Myocyte (in vitro differentiated cells): ENCODE measurements at regions not wholly inside any gene's neighbourhood (a gene's known extent, or its start where the extent isn't known, plus 50 kb on each side); places are given as distances from the start of the nearest gene placed in this dataset.
"Not testable (repeated sequence)": the region's sequence is repeated elsewhere in the genome, so short reads cannot be mapped to it uniquely, and the experiment has no call there.

Experiments
- DNase-seq: peaks from one replicate; pipeline ENCODE4 v3.0.0-alpha.2; 2012; ENCODE audit warnings: low read depth

DNA sequence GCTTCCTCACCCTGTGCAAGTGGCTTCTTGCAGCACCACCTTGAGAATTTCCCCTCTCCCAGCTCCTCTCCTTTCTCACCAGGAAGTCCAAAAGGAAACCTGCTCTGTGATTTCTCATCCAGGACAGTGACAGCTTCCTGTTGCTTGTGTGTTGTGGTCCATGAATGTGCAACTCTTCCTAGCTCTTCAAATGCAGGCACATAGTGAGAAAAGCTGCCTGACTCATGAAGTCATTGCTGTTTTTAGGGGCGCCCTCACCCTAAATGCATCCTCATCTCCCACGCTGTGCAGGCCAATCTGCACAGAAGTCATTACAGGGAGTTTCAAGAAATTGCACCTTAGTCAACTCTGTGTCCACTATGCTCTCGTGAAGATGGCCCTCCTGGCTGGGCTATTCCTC is 112.9 kb upstream of the IGLL5 start:
- DNase-seq: not testable (repeated sequence)

- no peak for DNase-seq
Measured at GRCh38 chr22:22776121-22776520, 111.5 kb upstream of the IGLL5 start.

GRCh38 chr22:22779213-22779612 is 108.4 kb upstream of the IGLL5 start:
- no peak for DNase-seq

DNA sequence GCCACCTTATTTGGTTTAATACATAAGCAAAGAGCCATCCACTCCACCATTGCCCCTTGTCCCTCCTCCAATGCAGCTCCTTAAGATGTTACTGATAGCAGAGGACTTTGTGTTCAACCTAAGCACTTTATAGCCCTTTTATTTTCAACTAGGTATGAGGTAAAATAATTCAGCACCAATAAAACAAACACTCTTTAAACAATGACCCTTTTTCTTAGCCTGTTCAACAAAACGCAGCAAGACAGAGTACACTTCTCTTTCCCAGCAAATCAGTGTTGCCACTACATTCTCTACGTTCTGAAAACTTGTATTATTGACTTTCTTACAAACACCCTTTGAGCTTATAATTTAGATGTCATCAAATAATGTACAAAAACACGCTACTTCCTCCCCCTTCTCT is 104.0 kb upstream of the IGLL5 start:
- DNase-seq: no peak

DNA sequence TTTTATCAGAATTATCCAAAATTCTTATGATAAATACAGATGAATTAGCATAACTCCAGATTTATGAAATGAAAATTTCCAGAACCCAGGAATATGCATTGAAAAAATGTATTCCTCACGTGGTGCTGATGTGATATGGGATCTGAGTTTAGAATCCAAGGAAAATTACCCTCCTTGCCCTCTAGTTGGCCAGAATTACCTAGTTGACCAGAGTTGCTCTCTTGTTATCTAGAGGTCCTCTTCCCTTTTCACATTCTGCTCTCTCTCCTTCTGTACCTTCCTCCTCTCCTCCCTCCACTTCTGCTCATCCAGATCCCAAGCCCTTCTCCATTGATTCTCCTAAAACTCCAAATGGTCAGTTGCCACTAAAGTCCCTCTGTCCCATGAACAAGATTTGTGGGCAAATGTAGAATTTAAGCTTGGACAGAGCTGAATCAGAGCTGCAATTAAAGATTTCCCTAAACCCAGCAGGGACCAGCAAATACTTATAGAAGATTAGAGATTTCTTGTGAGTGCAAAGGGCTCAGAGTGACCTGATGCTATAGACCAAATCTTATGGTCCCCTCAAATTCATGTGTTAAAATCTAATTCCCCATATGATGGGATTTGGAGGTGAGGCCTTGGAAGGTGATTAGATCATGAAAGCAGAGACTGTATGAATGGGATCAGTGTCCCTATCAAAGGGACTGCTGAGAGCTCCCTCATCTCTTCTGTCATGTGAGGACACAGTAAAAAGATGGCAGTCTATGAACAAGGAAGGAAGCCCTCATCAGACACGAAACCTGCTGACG is 103.2 kb upstream of the IGLL5 start:
- DNase-seq: no peak

GRCh38 chr22:22785316-22786065 is 102.1 kb upstream of the IGLL5 start:
- DNase-seq: no peak

DNA sequence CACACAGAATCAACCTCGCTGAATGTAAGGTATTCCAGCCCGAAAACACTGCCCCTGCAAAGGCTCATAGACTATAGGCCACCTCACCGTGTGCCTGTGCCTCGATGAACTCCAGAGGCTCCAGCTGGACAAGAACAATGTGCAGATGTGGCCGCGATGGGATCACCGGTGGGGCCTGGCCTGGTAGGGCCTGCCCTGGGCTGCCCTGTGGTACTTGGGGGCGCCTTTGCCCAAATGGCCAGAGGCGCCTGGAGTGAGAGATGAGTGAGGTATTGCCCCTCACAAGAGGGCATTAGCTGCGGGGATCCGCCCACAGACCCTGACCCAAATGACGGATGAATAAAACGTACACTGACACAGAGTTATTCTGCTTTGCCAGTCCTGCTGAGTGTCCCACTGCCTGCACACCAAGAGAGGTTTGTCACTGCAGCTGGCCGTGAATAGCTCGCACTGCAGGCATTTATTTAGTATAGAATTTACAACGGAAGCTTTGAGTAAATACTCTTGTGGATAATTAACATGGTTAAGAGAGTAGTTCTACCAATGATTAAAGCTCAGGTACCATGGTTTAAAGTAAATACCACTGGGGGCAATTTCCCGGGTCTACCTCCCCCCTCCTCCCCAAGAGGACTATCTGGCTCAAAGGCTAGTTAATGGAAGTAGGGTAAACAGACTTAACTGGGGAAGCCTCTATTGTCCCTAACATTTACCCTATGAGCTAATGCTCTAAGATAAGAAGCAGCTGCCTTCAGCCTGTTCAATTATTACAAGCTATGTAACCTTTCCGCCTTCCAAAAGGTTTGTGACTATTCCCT is 101.1 kb upstream of the IGLL5 start:
- DNase-seq: no peak

DNA sequence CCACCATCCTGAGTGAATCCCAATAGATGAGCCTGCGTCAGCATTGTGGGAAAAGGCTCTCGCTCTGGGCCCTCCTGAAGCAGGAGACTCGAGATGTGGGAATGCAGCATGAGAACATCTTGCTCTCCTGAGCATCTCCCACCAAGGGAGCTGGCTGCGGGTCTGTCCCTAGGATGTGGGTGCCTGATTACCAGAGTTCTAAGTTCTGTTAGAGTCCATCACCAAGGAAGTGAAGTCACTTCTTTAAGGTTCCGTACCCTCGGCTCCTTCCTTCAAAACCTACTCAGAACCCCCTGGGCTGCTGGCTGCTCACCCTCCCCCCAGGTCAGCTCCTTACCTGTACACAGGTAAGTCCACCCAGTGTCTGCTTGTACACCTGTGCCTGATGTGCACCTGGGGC is 100.5 kb upstream of the IGLL5 start:
- no peak for DNase-seq

DNA sequence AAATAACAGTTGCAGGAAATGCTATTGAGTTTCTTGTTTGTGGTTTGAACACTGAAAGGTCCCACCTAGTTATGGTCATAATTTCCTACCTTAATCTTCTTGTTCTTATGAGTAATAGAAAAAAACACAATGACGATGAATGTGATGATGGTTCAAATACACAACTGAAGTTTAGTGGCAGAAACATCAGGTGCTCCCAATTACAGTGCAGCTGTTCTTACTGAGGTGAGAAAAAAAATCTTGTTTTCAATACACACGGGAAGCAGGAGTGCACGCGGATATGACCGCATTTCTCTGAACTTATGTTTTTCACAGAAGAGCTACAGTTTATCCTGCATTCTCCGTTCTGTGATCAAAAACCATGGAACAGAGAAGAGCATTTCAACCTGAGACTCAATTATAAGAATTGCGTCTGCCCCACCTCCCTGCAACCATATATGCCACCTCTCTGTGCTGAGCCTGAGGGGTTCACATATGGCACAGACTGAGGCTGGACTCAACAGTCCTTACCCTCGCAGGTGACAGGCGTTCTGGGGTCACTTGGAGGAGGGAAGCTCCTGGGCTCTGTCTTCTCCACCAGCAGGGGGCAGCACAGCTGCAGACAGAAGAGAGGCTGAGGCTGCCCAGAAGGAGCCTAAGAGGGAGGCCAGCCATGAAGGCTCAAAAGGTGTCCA is 99.7 kb upstream of the IGLL5 start:
- DNase-seq: peak; percentile 45

- no peak for DNase-seq
Measured at GRCh38 chr22:22788460-22789037, 99.1 kb upstream of the IGLL5 start.

- no peak for DNase-seq
Measured at GRCh38 chr22:22789233-22789921, 98.2 kb upstream of the IGLL5 start.

GRCh38 chr22:22789922-22790845 is 97.4 kb upstream of the IGLL5 start:
- no peak for DNase-seq

DNA sequence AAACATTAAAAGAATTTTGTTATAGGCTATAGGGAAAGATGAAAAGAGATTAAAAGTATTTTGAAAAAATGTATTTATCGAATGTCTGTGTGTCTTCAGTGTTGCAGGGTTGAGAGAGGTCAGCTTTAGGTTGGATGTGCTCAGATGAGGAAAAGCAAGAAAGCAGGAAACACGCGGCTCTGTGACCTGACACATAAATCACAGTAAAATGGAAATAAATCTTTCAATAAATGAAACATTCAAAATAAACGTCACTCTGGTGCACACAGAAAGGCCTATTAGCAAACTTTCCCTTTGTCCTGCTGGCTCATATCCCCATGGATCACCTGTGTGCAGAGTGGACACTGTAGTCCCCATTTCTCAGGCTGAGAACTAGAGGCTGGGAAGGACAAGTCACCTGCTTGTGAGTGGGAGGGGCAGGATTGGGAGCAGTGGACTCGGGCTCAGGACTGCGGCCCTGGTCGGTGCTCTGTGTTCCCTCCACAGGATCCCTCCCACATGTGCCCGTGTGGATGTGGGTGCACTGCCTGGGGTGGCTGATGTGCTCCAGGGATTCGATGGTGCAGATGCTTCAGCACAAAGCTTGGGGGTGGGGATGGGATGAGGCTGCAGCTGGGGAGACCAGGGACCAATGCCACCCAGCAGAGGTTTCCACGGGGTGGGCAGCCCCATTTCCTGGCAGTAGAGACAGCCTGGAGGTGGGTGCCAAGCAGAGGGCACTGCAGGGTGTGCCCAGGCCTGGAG is 96.0 kb upstream of the IGLL5 start:
- no peak for DNase-seq

DNA sequence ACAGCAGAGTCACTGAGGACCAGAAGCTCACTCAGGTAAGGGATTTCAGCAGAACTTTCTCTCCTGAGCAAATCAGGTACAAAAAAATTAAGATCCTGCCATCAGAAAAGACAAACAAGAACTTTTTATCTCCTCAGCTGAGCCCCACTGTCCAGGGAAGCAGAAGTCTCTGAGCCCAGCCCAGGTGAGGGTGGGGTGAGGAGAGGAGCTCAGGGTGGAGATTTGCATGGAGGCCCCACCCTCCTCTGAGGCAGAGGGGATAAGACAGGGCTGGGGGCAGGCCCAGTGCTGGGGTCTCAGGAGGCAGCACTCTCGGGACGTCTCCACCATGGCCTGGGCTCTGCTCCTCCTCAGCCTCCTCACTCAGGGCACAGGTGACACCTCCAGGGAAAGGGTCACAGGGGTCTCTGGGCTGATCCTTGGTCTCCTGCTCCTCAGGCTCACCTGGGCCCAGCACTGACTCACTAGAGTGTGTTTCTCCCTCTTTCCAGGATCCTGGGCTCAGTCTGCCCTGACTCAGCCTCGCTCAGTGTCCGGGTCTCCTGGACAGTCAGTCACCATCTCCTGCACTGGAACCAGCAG is 95.3 kb upstream of the IGLL5 start:
- DNase-seq: not testable (repeated sequence)

GRCh38 chr22:22795639-22796038 is 92.0 kb upstream of the IGLL5 start:
- DNase-seq: peak; percentile 19

DNA sequence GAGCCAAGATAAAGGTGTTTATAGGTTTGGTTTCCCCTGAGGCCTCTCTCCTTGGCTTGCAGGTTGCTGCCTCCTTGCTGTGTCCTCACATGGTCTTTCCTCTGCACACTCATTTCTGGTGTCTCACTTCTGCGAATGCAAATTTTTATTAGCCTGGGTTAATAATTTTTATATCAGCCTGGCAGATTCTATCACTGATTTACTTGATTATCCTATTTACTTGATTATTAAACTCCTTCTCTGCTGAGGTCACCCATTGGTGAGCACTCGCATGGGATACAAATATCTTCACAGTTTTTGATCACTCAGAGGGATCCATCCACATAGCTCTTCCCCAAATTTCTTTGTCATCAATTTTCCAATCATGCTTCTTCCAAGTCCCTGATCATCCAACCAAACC is 90.9 kb upstream of the IGLL5 start:
- no peak for DNase-seq

DNA sequence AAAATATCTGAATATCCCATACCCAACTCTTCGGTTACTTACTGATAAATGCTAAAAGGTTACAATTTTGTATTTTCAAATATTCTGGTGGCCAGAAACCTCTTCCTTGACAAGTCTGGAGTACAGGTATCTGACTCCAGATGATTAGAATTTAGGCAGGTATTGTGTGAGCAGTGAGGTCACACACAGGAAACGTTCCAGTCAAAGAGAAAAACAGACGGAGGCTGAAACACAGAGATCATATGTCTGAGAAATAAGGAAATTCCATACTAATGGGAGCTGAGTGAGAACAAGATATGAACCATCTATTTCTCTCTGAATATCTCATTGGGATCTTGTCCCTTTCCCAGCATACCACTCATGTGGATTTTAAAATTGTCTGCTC is 89.4 kb upstream of the IGLL5 start:
- DNase-seq: no peak

DNA sequence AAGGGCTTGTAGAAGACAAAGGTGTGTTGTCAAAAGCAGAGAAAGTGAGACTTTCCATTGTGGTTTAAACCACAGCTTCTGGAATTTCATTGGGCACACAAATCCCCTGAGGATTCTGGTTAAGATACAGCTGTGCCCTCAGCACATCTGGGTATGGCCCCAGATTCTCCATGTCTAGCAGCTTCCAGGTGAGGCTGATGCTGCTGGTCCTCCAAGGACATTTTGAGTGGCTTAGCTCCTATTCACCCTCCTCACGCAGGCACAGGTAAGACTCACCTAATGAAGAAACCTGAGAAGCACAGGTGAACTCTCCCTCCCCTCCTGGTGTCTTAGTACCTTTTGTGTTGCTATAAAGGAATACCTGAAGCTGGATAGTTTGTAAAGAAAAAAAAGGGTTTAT is 88.9 kb upstream of the IGLL5 start:
- DNase-seq: no peak
